Transverse colon (tissue), 4 donors: ENCODE measurements at regions not wholly inside any gene's neighbourhood (a gene's known extent, or its start where the extent isn't known, plus 50 kb on each side); places are given as distances from the start of the nearest gene placed in this dataset.

Source experiments
- DNase-seq: peaks from one replicate; pipeline ENCODE4 v3.0.0-alpha.2; 2019
- H3K27ac ChIP-seq, 4 donors: fragments of 200-600 bp; sonication (generic); 2 replicates each; pipeline ENCODE4 v1.5.1; 2016 to 2018; ENCODE audit warnings: inconsistent platforms in 4 of 4
- H3K27me3 ChIP-seq: fragments of 200-600 bp; sonication (generic); 2 replicates; pipeline ENCODE4 v1.5.1; 2017; ENCODE audit warnings: inconsistent platforms
- H3K36me3 ChIP-seq, 4 donors: fragments of 200-600 bp; sonication (generic); 2 replicates each; pipeline ENCODE4 v1.5.1; 2017 to 2019; ENCODE audit warnings: inconsistent platforms in 4 of 4
- H3K4me1 ChIP-seq, 4 donors: fragments of 200-600 bp; sonication (generic); 2 replicates each; pipeline ENCODE4 v1.5.1; 2017 to 2020; ENCODE audit warnings: inconsistent platforms in 4 of 4
- H3K4me3 ChIP-seq, 4 donors: fragments of 200-600 bp; sonication (generic); 1 replicate in 1 of 4; 2 replicates in 3 of 4; pipeline versions ENCODE4 v1.5.1 to v1.6.1; 2017 to 2019; ENCODE audit warnings: inconsistent platforms in 4 of 4
- H3K9me3 ChIP-seq, 2 donors: fragments of 200-600 bp; sonication (generic); 2 replicates each; pipeline ENCODE4 v1.5.1; 2017 to 2019; ENCODE audit warnings: inconsistent platforms in 2 of 2
- CTCF ChIP-seq, 5 experiments: fragments of 200-600 bp in 3 of 5; fragments of 450-650 bp in 2 of 5; sonication (generic) in 3 of 5; IDR thresholded peaks; 1 replicate in 2 of 5; 2 replicates in 3 of 5; pipeline ENCODE4 v1.5.1; 2016 to 2017; ENCODE audit warnings: antibody characterized with exemption in 5 of 5, inconsistent platforms in 3 of 5, mild to moderate bottlenecking in 2 of 5, moderate library complexity in 1 of 5
- EP300 ChIP-seq: sonication (generic); formaldehyde crosslinking; IDR thresholded peaks from one replicate; pipeline ENCODE4 v1.6.1; 2017; ENCODE audit warnings: antibody characterized with exemption, low read depth
- POLR2A ChIP-seq: fragments of 450-650 bp; IDR thresholded peaks from one replicate; pipeline ENCODE4 v1.6.1; 2016; ENCODE audit warnings: antibody characterized with exemption, mild to moderate bottlenecking, moderate library complexity
- POLR2AphosphoS5 ChIP-seq, 3 donors: sonication (generic); formaldehyde crosslinking; IDR thresholded peaks; one replicate each; pipeline ENCODE4 v1.6.1; 2016; ENCODE audit warnings: antibody characterized with exemption in 3 of 3
- WGBS, 2 donors: methylation state at CpG; one replicate each; pipeline ENCODE4 v1.1.5; 2018; ENCODE audit warnings: low coverage in 1 of 2; 5-methylcytosine and 5-hydroxymethylcytosine counted together
- in situ Hi-C, 4 donors: fragments of 200-750 bp; cut with MboI; loops; one replicate each; pipeline versions ENCODE4 v1.15.0 to v1.15.1; 2017; ENCODE audit warnings: low sequenced_read_pairs in 3 of 4, low pct_ligation_motif_present in 1 of 4, low pct_unique_long_range_greater_than_20kb in 1 of 4
- intact Hi-C: fragments of 100-400 bp; cut with DNase I; formaldehyde crosslinking; loops from one replicate; pipeline ENCODE4 v1.15.1; 2023; ENCODE audit warnings: low total_unique reads

- H3K4me1 ChIP-seq: no peaks in the 10 kb centered on the region
- no peak overlapping the region for H3K27ac ChIP-seq
- H3K4me3 ChIP-seq: no peak overlapping the region
- no peaks in the 10 kb centered on the region for H3K27me3 ChIP-seq
- TF ChIP-seq POLR2AphosphoS5 (IDR thresholded peaks at IDR 0.05) (no peak), CTCF (IDR thresholded peaks at IDR 0.05) (no peak), EP300 (no peak), POLR2A (no peak)
- intact Hi-C loops (no loop called here), in situ Hi-C loops (no loop called here)
- DNase-seq: no peak
- H3K36me3 ChIP-seq: no peaks in the 10 kb centered on the region
- H3K9me3 ChIP-seq: no peaks in the 10 kb centered on the region
- WGBS, 2 donors: 55% methylated on average over 2 of the region's 2 CpGs; no CpG with 5 or more reads in 1 of the 2 donors
These were observed 285.1 kb downstream of the DTWD2 start for GRCh38 chr5:118703241-118703640.

GRCh38 chr5:118701791-118702190 is 286.6 kb downstream of the DTWD2 start:
- TF ChIP-seq CTCF (IDR thresholded peaks at IDR 0.05) (no peak), EP300 (no peak), POLR2AphosphoS5 (IDR thresholded peaks at IDR 0.05) (no peak), POLR2A (no peak)
- Histone ChIP-seq H3K4me1 (no peaks in the 10 kb centered on the region), H3K9me3 (no peaks in the 10 kb centered on the region), H3K27ac (no peak overlapping the region), H3K4me3 (no peak overlapping the region), H3K36me3 (no peaks in the 10 kb centered on the region), H3K27me3 (no peaks in the 10 kb centered on the region)
- in situ Hi-C loops: no loop called here
- DNase-seq: no peak
- intact Hi-C loops: no loop called here

GRCh38 chr5:118700510-118700909 is 287.8 kb downstream of the DTWD2 start:
- Histone ChIP-seq H3K9me3 (no peaks in the 10 kb centered on the region), H3K27me3 (no peaks in the 10 kb centered on the region), H3K4me3 (no peak overlapping the region), H3K4me1 (no peaks in the 10 kb centered on the region), H3K27ac (no peak overlapping the region), H3K36me3 (no peaks in the 10 kb centered on the region)
- 36 to 52% methylated on average over 2 of the region's 2 CpGs for WGBS, 2 donors
- no peak for DNase-seq
- TF ChIP-seq EP300 (no peak), POLR2A (no peak), CTCF (IDR thresholded peaks at IDR 0.05) (no peak), POLR2AphosphoS5 (IDR thresholded peaks at IDR 0.05) (no peak)
- in situ Hi-C loops (no loop called here), intact Hi-C loops (no loop called here)

- intact Hi-C loops: no loop called here
- Histone ChIP-seq H3K27me3 (no peaks in the 10 kb centered on the region), H3K27ac (no peak overlapping the region), H3K36me3 (no peaks in the 10 kb centered on the region), H3K4me3 (no peak overlapping the region), H3K4me1 (no peaks in the 10 kb centered on the region), H3K9me3 (no peaks in the 10 kb centered on the region)
- WGBS, 2 donors: 34% methylated on average over 2 of the region's 2 CpGs; no CpG with 5 or more reads in 1 of the 2 donors
- DNase-seq: no peak
- in situ Hi-C loops: no loop called here
- TF ChIP-seq EP300 (no peak), POLR2AphosphoS5 (IDR thresholded peaks at IDR 0.05) (no peak), CTCF (IDR thresholded peaks at IDR 0.05) (no peak), POLR2A (no peak)
These were observed 289.6 kb downstream of the DTWD2 start for GRCh38 chr5:118698774-118699173.
